ENCODE measurements at regions not wholly inside any gene's neighbourhood (a gene's known extent, or its start where the extent isn't known, plus 50 kb on each side); places are given as distances from the start of the nearest gene placed in this dataset.

- DNase-seq (ENCODE audit: low read depth) = no peak
- H3K4me3 ChIP-seq (ENCODE audit: low read length) = no peak overlapping the region
- TF ChIP-seq, protein P1, sequence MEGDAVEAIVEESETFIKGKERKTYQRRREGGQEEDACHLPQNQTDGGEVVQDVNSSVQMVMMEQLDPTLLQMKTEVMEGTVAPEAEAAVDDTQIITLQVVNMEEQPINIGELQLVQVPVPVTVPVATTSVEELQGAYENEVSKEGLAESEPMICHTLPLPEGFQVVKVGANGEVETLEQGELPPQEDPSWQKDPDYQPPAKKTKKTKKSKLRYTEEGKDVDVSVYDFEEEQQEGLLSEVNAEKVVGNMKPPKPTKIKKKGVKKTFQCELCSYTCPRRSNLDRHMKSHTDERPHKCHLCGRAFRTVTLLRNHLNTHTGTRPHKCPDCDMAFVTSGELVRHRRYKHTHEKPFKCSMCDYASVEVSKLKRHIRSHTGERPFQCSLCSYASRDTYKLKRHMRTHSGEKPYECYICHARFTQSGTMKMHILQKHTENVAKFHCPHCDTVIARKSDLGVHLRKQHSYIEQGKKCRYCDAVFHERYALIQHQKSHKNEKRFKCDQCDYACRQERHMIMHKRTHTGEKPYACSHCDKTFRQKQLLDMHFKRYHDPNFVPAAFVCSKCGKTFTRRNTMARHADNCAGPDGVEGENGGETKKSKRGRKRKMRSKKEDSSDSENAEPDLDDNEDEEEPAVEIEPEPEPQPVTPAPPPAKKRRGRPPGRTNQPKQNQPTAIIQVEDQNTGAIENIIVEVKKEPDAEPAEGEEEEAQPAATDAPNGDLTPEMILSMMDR (conservative IDR thresholded peaks at IDR 0.05; ENCODE audit: low read length) = no peak
These were observed 321.5 kb downstream of the NPHP4 start for GRCh38 chr1:5670590-5671350.

GRCh38 chr1:5667513-5668325, 324.5 kb downstream of the NPHP4 start:
- TF ChIP-seq, protein P1 (conservative IDR thresholded peaks at IDR 0.05; ENCODE audit: low read length) = no peak
- H3K4me3 ChIP-seq (ENCODE audit: low read length) = no peak overlapping the region
- no peak for DNase-seq (ENCODE audit: low read depth)

DNA sequence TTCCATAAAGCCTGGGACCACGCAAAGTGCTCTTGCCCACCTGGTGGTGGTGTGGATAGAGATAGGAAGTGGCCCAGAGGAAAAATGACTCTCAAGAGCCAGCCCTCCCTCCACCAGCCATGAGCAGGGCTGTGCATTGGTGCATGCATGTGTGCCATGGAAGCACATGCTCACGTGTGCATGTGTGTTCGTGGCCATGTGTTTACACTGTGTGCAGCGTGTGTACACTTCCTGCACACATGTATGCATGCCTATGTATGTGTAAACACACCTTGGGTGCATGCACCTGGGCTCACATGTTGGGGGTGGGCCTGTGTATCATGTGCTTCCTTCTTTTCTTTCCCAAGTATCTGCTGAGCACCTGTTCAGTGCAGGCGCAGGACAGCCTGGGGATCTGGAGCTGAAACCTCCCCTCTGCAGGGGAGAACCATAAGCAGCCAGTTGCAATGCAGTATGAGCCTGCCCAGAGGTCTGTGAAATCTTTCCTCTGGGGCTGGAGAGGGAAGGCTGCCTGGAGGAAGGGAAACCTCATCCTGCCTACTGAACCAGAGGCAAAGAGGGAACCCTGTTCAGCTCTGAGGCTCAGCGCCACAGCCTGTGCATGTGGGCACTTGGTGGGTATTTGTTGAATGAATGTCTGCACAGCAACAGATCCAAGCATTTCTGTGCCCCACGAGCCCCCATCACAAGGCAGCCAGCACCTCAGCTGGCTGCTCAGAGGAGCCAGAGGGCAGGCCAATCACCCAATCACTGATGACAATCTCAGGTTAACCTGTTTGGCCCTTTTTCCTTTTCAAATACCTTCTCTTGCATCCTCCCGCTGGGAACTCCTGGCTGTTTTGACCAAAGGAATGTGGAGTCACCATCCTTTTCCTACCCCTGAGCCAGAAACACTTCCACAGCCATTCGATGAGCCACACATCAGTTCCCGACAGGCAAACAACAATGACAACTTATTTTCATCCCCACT, 327.0 kb downstream of the NPHP4 start:
- TF ChIP-seq, protein P1 (conservative IDR thresholded peaks at IDR 0.05; ENCODE audit: low read length) = no peak
- no peak for DNase-seq (ENCODE audit: low read depth)
- no peak overlapping the region for H3K4me3 ChIP-seq (ENCODE audit: low read length)

DNA sequence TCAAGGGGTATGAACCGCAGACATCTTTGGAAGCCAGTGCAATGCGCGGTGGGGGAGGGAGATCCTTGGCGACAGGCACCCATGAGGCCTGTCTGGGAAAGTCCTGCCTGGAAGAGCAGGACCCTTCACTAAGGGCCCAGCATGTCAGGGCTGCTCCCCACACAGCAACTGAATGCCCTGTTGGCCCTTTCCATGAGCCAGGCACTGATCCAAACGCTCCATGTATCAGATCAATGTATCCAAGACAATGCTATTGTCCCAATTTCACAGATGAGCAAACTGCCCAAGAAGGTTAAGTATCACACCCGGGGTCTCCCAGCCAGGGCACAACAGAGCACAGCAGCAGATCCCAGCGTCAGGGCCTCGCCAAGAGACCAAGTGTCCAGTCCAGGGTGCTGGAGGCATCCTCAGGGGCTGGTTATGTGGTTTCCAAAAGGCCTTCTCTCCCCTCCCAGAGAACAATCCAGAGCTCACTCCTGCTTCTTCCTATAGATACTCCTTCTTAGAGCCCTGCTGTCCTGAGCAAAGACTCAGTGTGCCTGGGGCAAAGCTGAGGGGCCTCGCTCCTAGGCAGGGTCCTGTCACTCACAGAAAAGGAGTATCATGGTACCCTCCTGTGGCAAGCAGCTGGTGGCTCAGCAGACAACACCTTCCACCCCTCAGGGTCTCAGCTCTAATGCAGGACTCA, 328.0 kb downstream of the NPHP4 start:
- no peak overlapping the region for H3K4me3 ChIP-seq (ENCODE audit: low read length)
- TF ChIP-seq, protein P1 (conservative IDR thresholded peaks at IDR 0.05; ENCODE audit: low read length) = no peak
- no peak for DNase-seq (ENCODE audit: low read depth)

DNA sequence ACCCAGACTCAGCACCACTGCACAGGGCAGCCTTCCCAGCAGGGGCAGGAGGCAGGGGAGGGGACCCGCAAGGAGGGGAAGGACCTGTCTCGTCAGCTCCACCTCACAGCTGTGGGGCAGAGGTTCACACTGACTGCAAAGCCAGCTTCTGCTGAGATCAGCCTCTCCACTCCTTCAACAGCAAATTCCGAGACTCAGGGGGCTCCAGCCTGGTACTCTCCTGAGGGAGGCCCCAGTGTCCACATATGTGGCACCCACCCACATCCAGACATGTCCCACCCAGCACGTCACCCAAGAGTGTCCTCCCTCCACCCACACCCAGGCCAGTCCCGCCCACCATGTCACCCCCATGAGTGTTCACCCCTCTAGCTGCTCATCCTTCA, 329.5 kb downstream of the NPHP4 start:
- TF ChIP-seq, protein P1 (conservative IDR thresholded peaks at IDR 0.05; ENCODE audit: low read length) = no peak
- H3K4me3 ChIP-seq (ENCODE audit: low read length) = no peak overlapping the region
- DNase-seq (ENCODE audit: low read depth) = no peak

DNA sequence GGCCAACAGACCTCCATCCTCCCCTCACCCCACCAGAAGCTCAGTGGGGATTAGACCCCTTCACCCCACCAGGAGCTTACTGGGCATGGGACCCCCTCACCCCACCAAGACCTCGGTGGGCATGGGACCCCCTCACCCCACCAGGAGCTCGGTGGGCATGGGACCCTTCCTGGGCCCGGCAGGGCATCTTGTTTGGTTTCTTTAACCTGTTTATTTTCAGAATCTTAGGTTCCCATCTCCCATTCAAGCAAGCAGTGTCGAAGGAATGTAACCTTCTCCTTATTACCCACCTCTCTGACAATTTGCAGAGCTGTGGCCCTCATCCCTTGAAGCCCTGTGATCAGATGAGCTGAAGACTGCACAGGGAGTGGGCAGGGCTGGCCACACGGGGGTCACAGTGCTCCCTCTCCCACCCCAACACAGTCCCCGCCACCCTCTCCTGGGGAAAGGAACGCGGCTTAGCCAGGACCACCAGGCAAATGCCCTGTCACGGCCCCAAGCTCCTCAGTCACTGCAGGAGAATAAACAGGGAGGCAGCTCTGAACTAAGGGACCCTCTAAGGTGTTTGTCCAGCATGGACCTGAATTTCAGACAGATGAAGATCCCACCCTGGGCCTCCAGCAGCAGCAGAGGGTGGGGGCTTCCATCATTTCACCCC, 330.0 kb downstream of the NPHP4 start:
- DNase-seq (ENCODE audit: low read depth) = no peak
- no peak overlapping the region for H3K4me3 ChIP-seq (ENCODE audit: low read length)
- TF ChIP-seq, protein P1 (conservative IDR thresholded peaks at IDR 0.05; ENCODE audit: low read length) = no peak
